ENCODE measurements at regions not wholly inside any gene's neighbourhood (a gene's known extent, or its start where the extent isn't known, plus 50 kb on each side); places are given as distances from the start of the nearest gene placed in this dataset.

DNA sequence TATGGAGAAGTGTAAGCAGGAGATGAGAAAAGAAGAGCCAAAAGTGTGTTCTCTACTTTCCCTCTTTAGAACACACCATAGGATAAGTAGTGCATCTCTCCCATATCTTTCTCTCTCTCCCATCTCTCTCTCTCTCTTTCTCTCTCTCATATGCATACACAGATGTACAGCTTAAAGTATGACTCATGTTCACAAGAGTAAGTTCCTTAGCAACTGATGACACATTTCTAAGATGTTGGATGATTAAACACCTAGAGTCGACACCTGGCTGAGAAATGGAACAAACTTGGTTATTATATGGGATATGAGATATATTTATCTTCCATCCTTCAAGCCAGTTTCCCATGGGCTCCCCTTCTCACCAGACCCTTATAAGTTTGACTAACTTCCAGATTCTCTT, 113.5 kb downstream of the TMEM132E start:
- no peak for DNase-seq

All from SIG-M5 (cell line).